Upper lobe of left lung (tissue), 4 donors: ENCODE measurements at regions not wholly inside any gene's neighbourhood (a gene's known extent, or its start where the extent isn't known, plus 50 kb on each side); places are given as distances from the start of the nearest gene placed in this dataset.

Experiments used
- EP300 ChIP-seq, 4 donors: sonication (generic); formaldehyde crosslinking; IDR thresholded peaks; one replicate each; pipeline ENCODE4 v1.5.1; 2017; ENCODE audit warnings: antibody characterized with exemption in 4 of 4, control low read depth in 2 of 4
- POLR2A ChIP-seq, 4 donors: fragments of 450-650 bp; IDR thresholded peaks; one replicate each; pipeline ENCODE4 v1.5.1; 2016 to 2017; ENCODE audit warnings: antibody characterized with exemption in 4 of 4, mild to moderate bottlenecking in 2 of 4
- POLR2AphosphoS5 ChIP-seq, 2 donors: sonication (generic); formaldehyde crosslinking; IDR thresholded peaks; one replicate each; pipeline ENCODE4 v1.5.1; 2017; ENCODE audit warnings: antibody characterized with exemption in 2 of 2
- TF ChIP-seq, protein P1 (sequence below), 6 experiments: fragments of 450-650 bp in 4 of 6; fragments of 200-600 bp in 2 of 6; sonication (generic) in 2 of 6; IDR thresholded peaks; one replicate each; pipeline ENCODE4 v1.5.1; 2016 to 2019; ENCODE audit warnings: antibody characterized with exemption in 6 of 6

GRCh38 chr5:163377982-163378381 is 59.4 kb upstream of the CCNG1 start:
- TF ChIP-seq POLR2A (IDR thresholded peaks at IDR 0.05) (no peak), EP300 (IDR thresholded peaks at IDR 0.05) (no peak), POLR2AphosphoS5 (IDR thresholded peaks at IDR 0.05) (no peak)
- TF ChIP-seq, protein P1, sequence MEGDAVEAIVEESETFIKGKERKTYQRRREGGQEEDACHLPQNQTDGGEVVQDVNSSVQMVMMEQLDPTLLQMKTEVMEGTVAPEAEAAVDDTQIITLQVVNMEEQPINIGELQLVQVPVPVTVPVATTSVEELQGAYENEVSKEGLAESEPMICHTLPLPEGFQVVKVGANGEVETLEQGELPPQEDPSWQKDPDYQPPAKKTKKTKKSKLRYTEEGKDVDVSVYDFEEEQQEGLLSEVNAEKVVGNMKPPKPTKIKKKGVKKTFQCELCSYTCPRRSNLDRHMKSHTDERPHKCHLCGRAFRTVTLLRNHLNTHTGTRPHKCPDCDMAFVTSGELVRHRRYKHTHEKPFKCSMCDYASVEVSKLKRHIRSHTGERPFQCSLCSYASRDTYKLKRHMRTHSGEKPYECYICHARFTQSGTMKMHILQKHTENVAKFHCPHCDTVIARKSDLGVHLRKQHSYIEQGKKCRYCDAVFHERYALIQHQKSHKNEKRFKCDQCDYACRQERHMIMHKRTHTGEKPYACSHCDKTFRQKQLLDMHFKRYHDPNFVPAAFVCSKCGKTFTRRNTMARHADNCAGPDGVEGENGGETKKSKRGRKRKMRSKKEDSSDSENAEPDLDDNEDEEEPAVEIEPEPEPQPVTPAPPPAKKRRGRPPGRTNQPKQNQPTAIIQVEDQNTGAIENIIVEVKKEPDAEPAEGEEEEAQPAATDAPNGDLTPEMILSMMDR (IDR thresholded peaks at IDR 0.05): no peak
